ENCODE measurements at regions not wholly inside any gene's neighbourhood (a gene's known extent, or its start where the extent isn't known, plus 50 kb on each side); places are given as distances from the start of the nearest gene placed in this dataset.

GRCh38 chr11:25159341-25159740 lies 662.5 kb downstream of the LUZP2 start:
- DNase-seq (ENCODE audit: low read depth) = no peak
- H3K4me3 ChIP-seq (ENCODE audit: low read length) = no peak overlapping the region
- TF ChIP-seq, protein P1, sequence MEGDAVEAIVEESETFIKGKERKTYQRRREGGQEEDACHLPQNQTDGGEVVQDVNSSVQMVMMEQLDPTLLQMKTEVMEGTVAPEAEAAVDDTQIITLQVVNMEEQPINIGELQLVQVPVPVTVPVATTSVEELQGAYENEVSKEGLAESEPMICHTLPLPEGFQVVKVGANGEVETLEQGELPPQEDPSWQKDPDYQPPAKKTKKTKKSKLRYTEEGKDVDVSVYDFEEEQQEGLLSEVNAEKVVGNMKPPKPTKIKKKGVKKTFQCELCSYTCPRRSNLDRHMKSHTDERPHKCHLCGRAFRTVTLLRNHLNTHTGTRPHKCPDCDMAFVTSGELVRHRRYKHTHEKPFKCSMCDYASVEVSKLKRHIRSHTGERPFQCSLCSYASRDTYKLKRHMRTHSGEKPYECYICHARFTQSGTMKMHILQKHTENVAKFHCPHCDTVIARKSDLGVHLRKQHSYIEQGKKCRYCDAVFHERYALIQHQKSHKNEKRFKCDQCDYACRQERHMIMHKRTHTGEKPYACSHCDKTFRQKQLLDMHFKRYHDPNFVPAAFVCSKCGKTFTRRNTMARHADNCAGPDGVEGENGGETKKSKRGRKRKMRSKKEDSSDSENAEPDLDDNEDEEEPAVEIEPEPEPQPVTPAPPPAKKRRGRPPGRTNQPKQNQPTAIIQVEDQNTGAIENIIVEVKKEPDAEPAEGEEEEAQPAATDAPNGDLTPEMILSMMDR (conservative IDR thresholded peaks at IDR 0.05; ENCODE audit: low read depth, low read length) = no peak

DNA sequence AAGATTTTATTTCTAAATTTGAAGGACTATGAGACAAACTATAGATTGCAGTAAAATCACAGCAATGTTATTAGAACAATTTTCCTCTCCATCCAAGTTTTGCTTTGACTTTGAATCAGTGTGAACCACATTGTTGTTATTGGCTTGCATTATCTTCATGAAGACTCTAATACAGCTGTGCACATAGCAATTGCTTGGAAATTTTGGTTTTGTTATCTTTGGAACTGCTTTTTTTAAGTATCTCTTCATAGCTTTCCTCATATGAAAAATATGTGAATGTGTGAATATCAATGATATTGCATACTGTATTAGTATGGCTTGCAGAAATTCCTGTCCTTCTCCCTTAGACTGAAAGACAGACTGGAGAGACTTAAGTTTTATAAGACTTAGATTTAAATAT lies 666.6 kb downstream of the LUZP2 start:
- TF ChIP-seq, protein P1 (conservative IDR thresholded peaks at IDR 0.05; ENCODE audit: low read depth, low read length) = no peak
- no peak for DNase-seq (ENCODE audit: low read depth)
- H3K4me3 ChIP-seq (ENCODE audit: low read length) = no peak overlapping the region

GRCh38 chr11:25180187-25180586 lies 683.3 kb downstream of the LUZP2 start:
- DNase-seq (ENCODE audit: low read depth) = no peak
- H3K4me3 ChIP-seq (ENCODE audit: low read length) = no peak overlapping the region
- TF ChIP-seq, protein P1 (conservative IDR thresholded peaks at IDR 0.05; ENCODE audit: low read depth, low read length) = no peak

DNA sequence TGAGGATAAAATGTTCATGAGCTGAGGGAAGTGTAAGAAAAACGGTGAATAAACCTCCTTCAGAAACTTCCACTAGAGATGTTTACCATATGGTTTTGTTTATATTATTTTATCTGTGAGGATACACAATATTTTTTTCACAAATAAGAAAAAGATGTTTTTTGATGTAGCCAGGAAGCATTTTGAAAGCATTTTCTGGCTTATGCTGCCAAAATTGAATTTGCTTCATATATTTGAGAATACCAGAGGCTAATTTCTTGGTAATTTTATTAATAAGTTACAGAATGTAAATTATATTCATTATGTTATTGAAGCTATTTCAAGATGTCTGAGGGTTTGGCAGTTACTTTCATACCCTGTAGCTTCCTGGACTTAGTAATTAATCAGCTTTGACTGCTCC lies 686.6 kb downstream of the LUZP2 start:
- DNase-seq (ENCODE audit: low read depth) = no peak
- H3K4me3 ChIP-seq (ENCODE audit: low read length) = no peak overlapping the region
- TF ChIP-seq, protein P1 (conservative IDR thresholded peaks at IDR 0.05; ENCODE audit: low read depth, low read length) = no peak

- DNase-seq (ENCODE audit: low read depth) = no peak
- no peak overlapping the region for H3K4me3 ChIP-seq (ENCODE audit: low read length)
- TF ChIP-seq, protein P1 (conservative IDR thresholded peaks at IDR 0.05; ENCODE audit: low read depth, low read length) = no peak
These were observed 700.7 kb downstream of the LUZP2 start for GRCh38 chr11:25197515-25197914.

DNA sequence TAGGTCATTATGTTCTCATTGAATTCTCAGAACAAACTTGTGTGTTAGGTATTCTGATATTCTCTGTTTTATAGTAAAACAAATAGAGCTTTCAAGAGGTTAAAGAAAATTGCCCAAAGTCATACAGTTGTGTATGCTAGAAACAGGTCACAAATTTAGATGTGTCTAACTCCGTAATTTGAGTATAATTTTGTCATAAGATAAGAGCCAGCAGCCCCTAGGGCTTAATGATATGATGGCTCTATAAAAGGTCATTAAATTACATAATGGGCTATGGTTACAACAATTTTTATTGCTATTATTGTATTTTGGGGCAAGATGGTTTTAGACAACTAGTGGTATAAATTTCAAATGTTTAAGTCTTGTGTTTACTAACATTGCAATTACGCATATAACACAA lies 701.9 kb downstream of the LUZP2 start:
- TF ChIP-seq, protein P1 (conservative IDR thresholded peaks at IDR 0.05; ENCODE audit: low read depth, low read length) = no peak
- no peak overlapping the region for H3K4me3 ChIP-seq (ENCODE audit: low read length)
- DNase-seq (ENCODE audit: low read depth) = no peak

DNA sequence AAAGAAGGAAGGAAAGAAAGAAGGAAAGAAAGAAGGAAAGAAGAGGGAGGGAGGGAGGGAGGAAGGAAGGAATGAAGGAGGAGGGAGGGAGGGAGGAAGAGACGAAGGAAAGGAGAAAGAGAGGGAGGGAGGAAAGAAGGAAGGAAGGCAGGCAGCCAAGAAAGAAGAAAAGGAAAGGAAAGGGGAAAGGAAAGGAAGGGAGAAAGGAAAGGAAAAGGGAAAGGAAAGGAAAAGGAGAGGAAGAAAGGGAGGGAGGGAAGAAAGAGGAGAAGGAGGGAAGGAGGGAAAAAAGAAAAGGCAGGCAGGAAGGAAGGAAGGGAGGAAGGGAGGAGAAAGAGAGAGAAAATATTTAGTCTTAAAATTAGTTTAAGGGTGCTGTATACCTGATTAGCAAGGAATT lies 704.1 kb downstream of the LUZP2 start:
- TF ChIP-seq, protein P1 (conservative IDR thresholded peaks at IDR 0.05; ENCODE audit: low read depth, low read length) = no peak
- no peak overlapping the region for H3K4me3 ChIP-seq (ENCODE audit: low read length)
- DNase-seq (ENCODE audit: low read depth) = no peak

Measured in retinal pigment epithelial cell (primary cell).